ENCODE measurements at regions not wholly inside any gene's neighbourhood (a gene's known extent, or its start where the extent isn't known, plus 50 kb on each side); places are given as distances from the start of the nearest gene placed in this dataset.
"Not testable (repeated sequence)": the region's sequence is repeated elsewhere in the genome, so short reads cannot be mapped to it uniquely, and the experiment has no call there.

DNA sequence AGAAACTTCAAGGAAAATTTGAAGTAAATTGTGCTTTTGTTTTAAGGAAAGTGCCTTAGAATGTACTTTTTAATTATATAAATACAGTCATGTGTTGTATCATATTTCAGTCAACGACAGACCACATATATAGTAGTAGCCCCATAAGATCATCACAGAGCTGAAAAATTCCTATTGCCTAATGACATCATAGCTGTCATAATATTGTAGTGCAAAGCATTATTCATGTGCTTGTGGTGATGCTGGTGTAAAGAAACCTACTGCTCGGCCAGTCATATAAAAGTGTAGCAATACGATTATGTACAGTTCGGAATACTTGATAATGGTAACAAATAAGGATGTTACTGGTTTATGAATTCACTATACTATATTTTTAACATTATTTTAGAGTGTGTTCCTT lies 198.9 kb upstream of the SLC16A7 start:
- Histone ChIP-seq H2AFZ (ENCODE audit: low read length) (no peak overlapping the region), H3K4me3 (ENCODE audit: low read length) (no peak overlapping the region)
- TF ChIP-seq EZH2 (optimal IDR thresholded peaks at IDR 0.05; ENCODE audit: low read depth, low read length) (no peak), EZH2phosphoT487 (IDR thresholded peaks at IDR 0.05; ENCODE audit: low read length) (no peak)
- TF ChIP-seq, protein P1, sequence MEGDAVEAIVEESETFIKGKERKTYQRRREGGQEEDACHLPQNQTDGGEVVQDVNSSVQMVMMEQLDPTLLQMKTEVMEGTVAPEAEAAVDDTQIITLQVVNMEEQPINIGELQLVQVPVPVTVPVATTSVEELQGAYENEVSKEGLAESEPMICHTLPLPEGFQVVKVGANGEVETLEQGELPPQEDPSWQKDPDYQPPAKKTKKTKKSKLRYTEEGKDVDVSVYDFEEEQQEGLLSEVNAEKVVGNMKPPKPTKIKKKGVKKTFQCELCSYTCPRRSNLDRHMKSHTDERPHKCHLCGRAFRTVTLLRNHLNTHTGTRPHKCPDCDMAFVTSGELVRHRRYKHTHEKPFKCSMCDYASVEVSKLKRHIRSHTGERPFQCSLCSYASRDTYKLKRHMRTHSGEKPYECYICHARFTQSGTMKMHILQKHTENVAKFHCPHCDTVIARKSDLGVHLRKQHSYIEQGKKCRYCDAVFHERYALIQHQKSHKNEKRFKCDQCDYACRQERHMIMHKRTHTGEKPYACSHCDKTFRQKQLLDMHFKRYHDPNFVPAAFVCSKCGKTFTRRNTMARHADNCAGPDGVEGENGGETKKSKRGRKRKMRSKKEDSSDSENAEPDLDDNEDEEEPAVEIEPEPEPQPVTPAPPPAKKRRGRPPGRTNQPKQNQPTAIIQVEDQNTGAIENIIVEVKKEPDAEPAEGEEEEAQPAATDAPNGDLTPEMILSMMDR (IDR thresholded peaks at IDR 0.05; ENCODE audit: low read length) = no peak

DNA sequence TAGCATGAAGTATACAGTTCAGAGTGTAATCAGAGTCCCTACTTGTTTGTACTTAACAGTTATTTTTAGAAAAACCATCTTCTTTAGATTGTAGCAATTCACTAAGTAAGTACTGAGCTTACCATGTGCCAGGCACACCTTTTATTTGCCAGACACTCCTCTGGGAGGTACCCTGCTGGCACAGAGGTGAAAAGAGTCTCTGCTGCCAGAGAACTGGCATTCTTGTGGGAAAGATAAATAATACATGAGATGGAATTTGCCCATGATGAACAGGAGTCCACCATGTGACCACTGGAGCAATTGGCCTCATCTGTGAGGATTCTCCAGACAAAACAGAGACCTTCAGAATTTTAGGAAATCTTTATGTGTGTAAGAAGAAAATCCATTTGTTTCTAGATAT lies 199.3 kb upstream of the SLC16A7 start:
- H3K9me3 ChIP-seq (replicated peaks; ENCODE audit: insufficient read depth, low read length) = no peaks in the 10 kb centered on the region
- H3K36me3 ChIP-seq (replicated peaks; ENCODE audit: insufficient read depth, low read length) = no peaks in the 10 kb centered on the region
- DNase-seq = no peak
- no peak overlapping the region for H3K4me2 ChIP-seq (ENCODE audit: low read depth, low read length)
- no peak overlapping the region for H2AFZ ChIP-seq (ENCODE audit: low read length)
- no peak overlapping the region for H3K9ac ChIP-seq (ENCODE audit: low read length)
- no peak overlapping the region for H3K4me3 ChIP-seq (ENCODE audit: low read length)
- H3K27me3 ChIP-seq (replicated peaks; ENCODE audit: insufficient read depth, low read length) = no peaks in the 10 kb centered on the region
- H3K9me2 ChIP-seq (replicated peaks; ENCODE audit: insufficient read depth, low read length) = no peaks in the 10 kb centered on the region
- H3F3A ChIP-seq (ENCODE audit: insufficient read depth, low read length) = no peaks in the 10 kb centered on the region
- H3K4me1 ChIP-seq (ENCODE audit: low read length) = no peaks in the 10 kb centered on the region
- H3K79me2 ChIP-seq (ENCODE audit: low read length) = no peaks in the 10 kb centered on the region
- no peak overlapping the region for H3K27ac ChIP-seq (ENCODE audit: low read length)
- no peak for TF ChIP-seq EZH2 (optimal IDR thresholded peaks at IDR 0.05; ENCODE audit: low read depth, low read length)
- TF ChIP-seq, protein P1 (IDR thresholded peaks at IDR 0.05; ENCODE audit: low read length) = no peak
- no peak for TF ChIP-seq EZH2phosphoT487 (IDR thresholded peaks at IDR 0.05; ENCODE audit: low read length)
- no peaks in the 10 kb centered on the region for H4K20me1 ChIP-seq (ENCODE audit: insufficient read depth, low read length)

More for the DNA sequence above, 198.9 kb upstream of the SLC16A7 start:
- no peaks in the 10 kb centered on the region for H3F3A ChIP-seq (ENCODE audit: insufficient read depth, low read length)
- H3K9ac ChIP-seq (ENCODE audit: low read length) = no peak overlapping the region
- no peaks in the 10 kb centered on the region for H3K9me2 ChIP-seq (replicated peaks; ENCODE audit: insufficient read depth, low read length)
- H3K36me3 ChIP-seq (replicated peaks; ENCODE audit: insufficient read depth, low read length) = no peaks in the 10 kb centered on the region
- H3K4me1 ChIP-seq (ENCODE audit: low read length) = no peaks in the 10 kb centered on the region
- no peak overlapping the region for H3K4me2 ChIP-seq (ENCODE audit: low read depth, low read length)
- no peaks in the 10 kb centered on the region for H4K20me1 ChIP-seq (ENCODE audit: insufficient read depth, low read length)
- H3K27ac ChIP-seq (ENCODE audit: low read length) = no peak overlapping the region
- no peaks in the 10 kb centered on the region for H3K27me3 ChIP-seq (replicated peaks; ENCODE audit: insufficient read depth, low read length)
- no peaks in the 10 kb centered on the region for H3K79me2 ChIP-seq (ENCODE audit: low read length)
- DNase-seq = no peak
- H3K9me3 ChIP-seq (replicated peaks; ENCODE audit: insufficient read depth, low read length) = no peaks in the 10 kb centered on the region

DNA sequence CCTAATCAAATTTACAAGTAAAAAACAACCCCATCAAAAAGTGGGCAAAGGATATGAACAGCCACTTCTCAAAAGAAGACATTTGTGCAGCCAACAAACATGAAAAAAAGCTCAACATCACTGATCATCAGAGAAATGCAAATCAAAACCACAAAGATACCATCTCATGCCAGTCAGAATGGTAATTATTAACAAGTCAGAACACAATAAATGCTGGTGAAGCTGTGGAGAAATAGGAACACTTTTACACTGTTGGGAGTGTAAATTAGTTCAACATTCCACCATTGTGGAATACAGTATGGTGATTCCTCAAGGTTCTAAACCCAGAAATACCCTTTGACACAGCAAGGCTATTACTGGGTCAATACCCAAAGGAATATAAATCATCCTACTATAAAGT lies 200.5 kb upstream of the SLC16A7 start:
- not testable (repeated sequence) for H3K4me1 ChIP-seq (ENCODE audit: low read length); H3K9me3 ChIP-seq (replicated peaks; ENCODE audit: insufficient read depth, low read length); H3K79me2 ChIP-seq (ENCODE audit: low read length); H3K9me2 ChIP-seq (replicated peaks; ENCODE audit: insufficient read depth, low read length); DNase-seq; H3K27ac ChIP-seq (ENCODE audit: low read length); H3K36me3 ChIP-seq (replicated peaks; ENCODE audit: insufficient read depth, low read length); H3F3A ChIP-seq (ENCODE audit: insufficient read depth, low read length); H3K9ac ChIP-seq (ENCODE audit: low read length); H3K4me3 ChIP-seq (ENCODE audit: low read length); H3K4me2 ChIP-seq (ENCODE audit: low read depth, low read length); H2AFZ ChIP-seq (ENCODE audit: low read length); H3K27me3 ChIP-seq (replicated peaks; ENCODE audit: insufficient read depth, low read length); H4K20me1 ChIP-seq (ENCODE audit: insufficient read depth, low read length)

DNA sequence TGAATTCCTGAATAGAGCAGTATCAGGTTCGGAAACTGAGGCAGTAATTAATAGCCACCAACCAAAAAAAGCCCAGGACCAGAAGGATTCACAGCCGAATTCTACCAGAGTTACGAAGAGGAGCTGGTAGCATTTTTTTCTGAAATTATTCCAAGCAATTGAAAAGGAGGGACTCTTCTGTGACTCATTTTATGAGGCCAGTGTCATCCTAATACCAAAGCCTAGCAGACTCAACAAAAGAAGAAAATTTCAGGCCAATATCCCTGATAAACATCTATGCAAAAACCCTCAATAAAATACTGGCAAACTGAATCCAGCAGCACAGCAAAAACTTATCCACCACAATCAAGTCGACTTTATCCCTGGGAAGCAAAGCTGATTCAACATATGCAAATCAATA lies 202.3 kb upstream of the SLC16A7 start:
- H3K79me2 ChIP-seq (ENCODE audit: low read length) = no peaks in the 10 kb centered on the region
- H3K9me2 ChIP-seq (replicated peaks; ENCODE audit: insufficient read depth, low read length) = no peaks in the 10 kb centered on the region
- no peak for TF ChIP-seq EZH2 (optimal IDR thresholded peaks at IDR 0.05; ENCODE audit: low read depth, low read length)
- TF ChIP-seq EZH2phosphoT487 (IDR thresholded peaks at IDR 0.05; ENCODE audit: low read length) = no peak
- TF ChIP-seq, protein P1 (IDR thresholded peaks at IDR 0.05; ENCODE audit: low read length) = no peak
- H3K4me2 ChIP-seq (ENCODE audit: low read depth, low read length) = no peak overlapping the region
- DNase-seq = no peak
- no peaks in the 10 kb centered on the region for H4K20me1 ChIP-seq (ENCODE audit: insufficient read depth, low read length)
- H3K27ac ChIP-seq (ENCODE audit: low read length) = no peak overlapping the region
- H3K4me1 ChIP-seq (ENCODE audit: low read length) = no peaks in the 10 kb centered on the region
- no peaks in the 10 kb centered on the region for H3K27me3 ChIP-seq (replicated peaks; ENCODE audit: insufficient read depth, low read length)
- no peak overlapping the region for H3K9ac ChIP-seq (ENCODE audit: low read length)
- H3K9me3 ChIP-seq (replicated peaks; ENCODE audit: insufficient read depth, low read length) = no peaks in the 10 kb centered on the region
- no peak overlapping the region for H3K4me3 ChIP-seq (ENCODE audit: low read length)
- no peaks in the 10 kb centered on the region for H3K36me3 ChIP-seq (replicated peaks; ENCODE audit: insufficient read depth, low read length)
- H2AFZ ChIP-seq (ENCODE audit: low read length) = no peak overlapping the region
- no peaks in the 10 kb centered on the region for H3F3A ChIP-seq (ENCODE audit: insufficient read depth, low read length)

Measured in MM.1S (cell line).